ENCODE measurements at regions not wholly inside any gene's neighbourhood (a gene's known extent, or its start where the extent isn't known, plus 50 kb on each side); places are given as distances from the start of the nearest gene placed in this dataset.

- TF ChIP-seq CTCF (IDR thresholded peaks at IDR 0.05) (no peak), ZFX (IDR thresholded peaks at IDR 0.05; ENCODE audit: borderline replicate concordance) (no peak)
These were observed 474.2 kb downstream of the DSC3 start for GRCh38 chr18:30568333-30568732.
